Body of pancreas (tissue), 4 donors: ENCODE measurements at regions not wholly inside any gene's neighbourhood (a gene's known extent, or its start where the extent isn't known, plus 50 kb on each side); places are given as distances from the start of the nearest gene placed in this dataset.

Source experiments
- CTCF ChIP-seq, 7 experiments: fragments of 450-650 bp in 4 of 7; fragments of 200-600 bp in 3 of 7; sonication (generic) in 3 of 7; IDR thresholded peaks; one replicate each; pipeline ENCODE4 v1.5.1; 2016 to 2019; ENCODE audit warnings: antibody characterized with exemption in 7 of 7
- POLR2A ChIP-seq, 3 donors: fragments of 450-650 bp; IDR thresholded peaks; one replicate each; pipeline ENCODE4 v1.6.1; 2016; ENCODE audit warnings: antibody characterized with exemption in 3 of 3, mild to moderate bottlenecking in 2 of 3

- TF ChIP-seq CTCF (IDR thresholded peaks at IDR 0.05) (no peak), POLR2A (IDR thresholded peaks at IDR 0.05) (no peak)
These were observed 133.9 kb upstream of the PTPRT start for GRCh38 chr20:43323592-43323991.
